ENCODE measurements at regions not wholly inside any gene's neighbourhood (a gene's known extent, or its start where the extent isn't known, plus 50 kb on each side); places are given as distances from the start of the nearest gene placed in this dataset.

DNA sequence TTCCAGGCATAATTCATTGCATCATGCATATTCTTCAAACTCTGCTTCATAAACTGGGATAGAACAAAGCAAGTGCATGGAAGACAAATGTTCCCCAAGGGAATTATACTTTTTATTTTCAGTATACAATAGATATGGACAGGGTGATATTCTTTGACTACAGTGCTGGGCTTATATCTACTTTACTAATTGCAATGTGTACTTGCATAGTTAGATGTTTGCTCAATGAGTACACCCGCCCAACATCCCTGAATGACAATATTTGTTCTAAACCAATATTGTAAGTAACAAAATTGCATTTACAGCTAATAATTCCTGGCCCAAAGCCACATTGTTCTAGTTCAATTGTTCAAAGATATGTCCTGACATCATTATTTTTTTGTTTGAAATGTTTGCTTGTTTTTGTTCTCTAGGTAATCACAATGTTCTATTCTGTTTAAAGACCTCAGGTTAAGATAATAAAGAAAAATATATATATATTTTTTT, 171.4 kb downstream of the PTN start:
- no peak for DNase-seq (ENCODE audit: low read depth)

GRCh38 chr7:137169282-137169698, 174.2 kb downstream of the PTN start:
- peak; percentile 86 for DNase-seq (ENCODE audit: low read depth)

GRCh38 chr7:137167609-137168008, 175.9 kb downstream of the PTN start:
- no peak for DNase-seq (ENCODE audit: low read depth)

DNA sequence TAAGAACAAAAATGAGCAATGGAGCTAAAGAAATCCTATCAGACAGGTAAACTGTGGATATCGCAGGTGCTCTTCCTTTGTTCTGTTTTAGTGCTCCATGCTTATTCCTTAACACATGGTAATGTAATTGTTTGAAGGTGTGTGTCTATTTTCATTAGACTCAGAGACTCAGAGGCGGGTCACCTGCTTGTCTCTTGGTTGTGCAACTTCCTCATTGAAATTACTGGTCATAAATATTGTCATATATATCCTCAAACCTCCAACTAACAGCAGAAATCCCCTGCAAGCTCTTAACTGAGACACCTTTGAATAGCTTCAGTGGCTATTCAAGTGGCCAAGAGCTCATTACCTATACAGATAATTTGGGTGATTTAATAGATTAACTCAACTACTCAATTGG, 177.2 kb downstream of the PTN start:
- DNase-seq (ENCODE audit: low read depth), result no peak

GRCh38 chr7:137165786-137166185, 177.7 kb downstream of the PTN start:
- DNase-seq (ENCODE audit: low read depth), result no peak

DNA sequence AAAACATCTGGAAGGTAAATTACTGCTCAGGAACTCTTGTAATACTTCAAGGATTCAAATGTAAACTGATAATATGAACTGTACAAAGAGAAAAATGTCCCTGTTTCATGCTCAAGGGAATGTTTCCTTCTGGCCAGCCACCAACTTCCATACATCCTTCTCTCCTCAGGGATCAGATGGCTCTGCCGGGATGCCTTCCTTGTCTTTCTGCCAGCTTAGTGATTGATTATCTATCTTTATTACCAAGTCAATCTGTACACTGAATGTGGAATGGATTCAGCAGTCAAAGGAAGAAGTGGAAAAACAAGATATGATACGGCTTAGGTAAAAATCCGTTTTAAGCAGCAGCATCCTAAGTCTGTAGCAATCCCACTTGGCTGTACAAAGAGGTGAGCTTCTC, 178.3 kb downstream of the PTN start:
- no peak for DNase-seq (ENCODE audit: low read depth)

- no peak for DNase-seq (ENCODE audit: low read depth)
Observed at GRCh38 chr7:137164251-137164650, 179.3 kb downstream of the PTN start.

GRCh38 chr7:137160236-137160635, 183.3 kb downstream of the PTN start:
- no peak for DNase-seq (ENCODE audit: low read depth)

- no peak for DNase-seq (ENCODE audit: low read depth)
Observed at GRCh38 chr7:137157256-137157655, 186.3 kb downstream of the PTN start.

- DNase-seq (ENCODE audit: low read depth), result no peak
Observed at GRCh38 chr7:137151690-137152052, 191.9 kb downstream of the PTN start.

DNA sequence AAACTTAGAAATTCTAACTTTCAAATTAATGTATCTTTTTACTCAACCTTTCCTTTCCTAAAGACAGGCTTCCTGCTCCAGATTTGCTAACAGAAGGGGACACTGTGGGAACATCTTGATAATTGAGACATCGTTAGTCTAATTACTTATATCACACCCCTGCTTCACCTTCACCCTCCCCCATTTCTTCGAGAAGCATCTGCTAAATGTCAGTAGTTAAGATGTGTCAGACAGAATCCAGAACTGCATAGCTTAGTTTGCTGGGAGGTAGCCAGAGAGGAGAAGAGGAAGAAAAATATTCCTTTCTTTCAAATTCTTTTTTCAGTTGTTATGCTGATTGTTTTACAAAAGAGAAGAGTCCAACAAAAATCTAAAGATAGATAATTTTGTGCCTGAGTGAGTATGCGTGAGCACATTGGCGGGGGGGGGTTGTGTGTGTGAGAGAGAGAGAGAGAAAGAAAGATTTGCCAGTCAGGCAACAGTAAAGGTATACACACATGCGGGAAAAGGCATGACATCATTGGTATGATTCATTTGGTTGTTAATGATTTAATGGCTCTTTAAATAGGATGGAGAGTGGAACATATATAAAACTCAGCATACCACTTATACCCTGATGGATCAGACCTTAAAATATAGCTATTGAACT, 192.4 kb downstream of the PTN start:
- DNase-seq (ENCODE audit: low read depth), result peak; percentile 49

GRCh38 chr7:137147338-137147720, 196.2 kb downstream of the PTN start:
- peak; percentile 17 for DNase-seq (ENCODE audit: low read depth)

DNA sequence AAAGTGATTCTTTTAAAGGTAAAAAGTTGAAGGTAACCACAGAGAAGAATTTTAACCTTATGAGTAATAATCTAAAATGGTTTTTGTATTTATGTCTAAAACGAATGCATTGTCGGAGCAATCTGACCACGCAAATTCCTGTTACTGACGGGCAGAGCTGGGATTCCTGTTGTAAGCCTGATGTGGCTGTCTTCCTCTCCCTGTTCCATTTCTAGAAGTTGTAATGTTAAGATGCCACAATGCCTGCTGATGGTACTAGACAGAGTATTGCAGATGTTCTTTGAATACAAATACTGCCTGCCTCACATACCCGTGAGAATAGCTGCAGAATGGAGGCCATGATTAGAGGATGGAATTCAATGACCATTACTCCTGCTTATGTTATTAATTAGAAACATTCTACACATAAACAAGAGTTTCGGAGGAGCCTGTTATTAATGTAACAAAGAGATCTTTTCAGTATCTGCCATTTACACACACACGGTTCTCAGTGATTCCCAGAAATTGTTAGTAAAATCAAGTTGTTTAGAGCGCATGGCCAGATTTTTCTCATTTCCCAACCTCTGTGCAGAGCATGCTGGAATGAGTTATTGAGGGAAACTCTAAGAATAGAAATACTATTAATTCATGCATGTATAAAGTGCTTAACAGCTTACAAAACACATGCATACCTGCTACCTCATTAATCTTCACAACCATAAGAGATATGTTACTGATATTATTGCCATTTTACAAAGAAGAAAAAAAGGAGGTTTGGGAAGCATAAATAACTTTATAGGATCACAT, 196.8 kb downstream of the PTN start:
- DNase-seq (ENCODE audit: low read depth), result peak; percentile 73

DNA sequence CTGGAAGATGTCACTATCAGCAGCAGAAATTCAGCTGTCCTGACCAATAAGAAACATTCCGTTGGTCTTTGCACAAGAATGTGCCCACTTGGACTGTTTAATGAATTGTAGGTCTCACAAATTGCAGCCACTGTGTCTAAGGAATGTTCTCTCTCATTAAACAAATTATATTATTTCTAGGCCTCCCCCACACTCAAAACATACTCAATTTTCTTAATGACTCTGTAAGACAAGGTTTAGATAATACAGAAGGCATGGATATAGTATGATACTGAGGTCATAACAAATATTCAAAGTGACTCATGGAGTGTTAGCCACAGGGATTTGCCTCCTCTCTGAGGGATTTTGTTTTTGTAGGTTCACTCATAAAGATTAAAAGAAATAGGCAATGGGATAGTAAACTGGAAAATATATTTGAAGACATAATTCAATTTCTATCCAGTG, 197.5 kb downstream of the PTN start:
- peak; percentile 76 for DNase-seq (ENCODE audit: low read depth)

GRCh38 chr7:137142376-137142775, 201.2 kb downstream of the PTN start:
- DNase-seq (ENCODE audit: low read depth), result peak; percentile 91

DNA sequence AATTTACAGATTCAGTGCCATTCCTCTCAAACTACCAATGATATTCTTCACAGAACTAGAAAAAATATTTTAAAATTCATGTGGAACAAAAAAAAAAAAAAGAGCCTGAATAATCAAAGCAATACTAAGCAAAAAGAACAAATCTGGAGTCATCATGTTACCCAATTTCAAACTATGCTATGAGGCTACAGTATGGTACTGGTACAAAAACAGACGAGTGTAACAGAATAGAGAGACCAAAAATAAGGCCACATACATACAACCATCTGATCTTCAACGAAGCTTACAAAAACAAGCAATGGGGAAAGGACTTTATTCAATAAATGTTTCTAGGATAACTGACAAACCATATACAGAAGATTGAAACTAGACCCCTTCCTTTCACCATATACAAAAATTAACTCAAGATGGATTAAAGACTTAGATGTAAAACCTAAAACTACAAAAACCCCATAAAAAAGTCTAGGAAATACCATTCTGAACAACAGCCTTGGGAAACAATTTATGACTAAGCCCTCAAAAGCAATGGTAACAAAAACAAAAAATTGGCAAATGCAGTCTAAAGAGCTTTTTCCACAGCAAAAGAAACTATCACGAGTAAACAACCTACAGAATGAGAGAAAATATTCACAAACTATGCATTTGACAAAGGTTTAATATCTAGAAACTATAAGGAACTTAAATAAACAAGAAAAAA, 207.7 kb downstream of the PTN start:
- peak; percentile 19 for DNase-seq (ENCODE audit: low read depth)

DNA sequence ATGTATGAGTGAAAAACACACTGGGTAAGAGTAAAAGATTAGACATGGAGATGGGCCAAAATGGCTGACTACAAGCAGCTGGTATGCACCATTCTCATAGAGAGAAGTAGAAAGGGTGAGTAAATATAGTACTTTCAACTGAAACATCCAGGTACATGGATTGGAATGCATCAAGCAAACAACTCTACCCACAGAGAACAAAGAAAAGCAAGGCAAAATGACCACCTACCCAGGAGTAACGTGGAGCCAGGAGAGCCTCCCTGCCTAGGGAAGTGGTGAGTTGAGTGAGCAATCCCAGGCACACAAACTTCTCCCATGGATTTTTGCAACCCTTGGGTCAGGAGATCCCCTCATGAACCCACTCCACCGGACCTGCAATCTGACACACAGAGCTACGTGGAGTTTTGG, 212.8 kb downstream of the PTN start:
- DNase-seq (ENCODE audit: low read depth), result peak; percentile 39

- DNase-seq (ENCODE audit: low read depth), result no peak
Observed at GRCh38 chr7:137129025-137129424, 214.5 kb downstream of the PTN start.

- no peak for DNase-seq (ENCODE audit: low read depth)
Observed at GRCh38 chr7:137127806-137128205, 215.7 kb downstream of the PTN start.

GRCh38 chr7:137127058-137127457, 216.5 kb downstream of the PTN start:
- no peak for DNase-seq (ENCODE audit: low read depth)

DNA sequence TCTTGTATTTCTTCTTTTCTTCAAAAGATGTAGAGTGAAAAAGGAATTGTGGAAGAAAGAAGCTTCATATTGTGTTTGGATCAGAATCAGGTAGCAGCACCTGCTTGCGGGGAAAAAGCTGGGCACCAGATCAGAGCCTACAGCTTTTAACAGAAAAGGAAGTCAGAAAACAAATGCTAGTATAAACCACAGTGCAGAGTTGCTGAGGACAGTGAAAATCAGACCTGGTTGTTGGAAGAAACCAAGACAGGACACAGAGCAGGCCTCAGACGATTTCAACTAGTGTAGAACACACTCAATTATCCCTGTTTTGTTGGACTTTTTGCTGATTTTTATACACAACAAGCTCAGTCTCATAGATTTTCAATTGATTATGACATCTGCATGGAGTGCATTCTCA, 221.4 kb downstream of the PTN start:
- DNase-seq (ENCODE audit: low read depth), result no peak

DNA sequence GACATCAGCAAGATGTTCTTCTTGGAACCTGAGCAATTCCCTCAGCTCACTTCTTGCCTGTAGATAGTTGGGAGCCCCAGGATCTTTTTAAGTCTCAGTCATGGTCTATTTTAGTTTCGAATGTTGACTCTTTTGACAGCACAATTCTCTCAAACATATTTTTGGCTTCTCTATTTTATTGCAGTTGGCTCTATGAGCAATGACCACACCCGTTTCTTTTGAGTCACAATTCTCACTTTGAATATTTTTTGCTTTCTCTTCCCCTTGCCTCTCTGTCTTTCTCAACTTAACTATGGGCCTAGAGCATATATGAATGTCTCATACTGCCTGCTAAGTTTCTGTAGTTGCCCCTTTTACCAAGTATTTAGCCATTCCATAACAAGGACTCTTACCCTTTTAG, 222.8 kb downstream of the PTN start:
- DNase-seq (ENCODE audit: low read depth), result peak; percentile 13

DNA sequence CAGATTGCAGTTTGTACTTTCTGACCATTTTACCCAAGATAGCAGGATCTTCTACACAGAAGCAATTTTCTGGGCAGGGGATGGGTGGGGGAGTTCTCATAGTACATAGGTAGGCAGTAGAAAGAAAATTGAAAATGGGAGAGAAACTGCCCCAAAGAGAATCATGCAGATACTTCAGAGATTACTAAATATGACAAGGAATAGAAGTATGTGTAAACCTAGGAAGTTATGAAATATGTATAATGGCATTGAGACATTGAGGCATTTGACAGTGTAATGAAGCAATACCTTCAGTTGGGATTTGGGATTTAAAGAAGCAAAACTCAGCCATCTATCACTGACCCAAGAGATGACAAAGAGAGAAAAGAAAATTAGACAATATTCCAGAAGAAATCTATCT, 233.0 kb downstream of the PTN start:
- no peak for DNase-seq (ENCODE audit: low read depth)

Measured in RPMI7951 (cell line).